DND-41 (cell line): ENCODE measurements at regions not wholly inside any gene's neighbourhood (a gene's known extent, or its start where the extent isn't known, plus 50 kb on each side); places are given as distances from the start of the nearest gene placed in this dataset.

Experiments used
- EZH2 ChIP-seq: IDR thresholded peaks from 3 replicates; pipeline ENCODE4 v1.6.1; 2012; ENCODE audit warnings: borderline replicate concordance, low read depth, mild to moderate bottlenecking, moderate library complexity, low read length, inconsistent platforms; ENCODE audit not compliant: severe bottlenecking
- TF ChIP-seq, protein P1 (sequence below): IDR thresholded peaks from 2 replicates; pipeline ENCODE4 v1.5.1; 2012; ENCODE audit warnings: borderline replicate concordance, low read length, moderate library complexity, mild to moderate bottlenecking; ENCODE audit not compliant: poor library complexity, severe bottlenecking; ENCODE audit errors: extremely low read depth

DNA sequence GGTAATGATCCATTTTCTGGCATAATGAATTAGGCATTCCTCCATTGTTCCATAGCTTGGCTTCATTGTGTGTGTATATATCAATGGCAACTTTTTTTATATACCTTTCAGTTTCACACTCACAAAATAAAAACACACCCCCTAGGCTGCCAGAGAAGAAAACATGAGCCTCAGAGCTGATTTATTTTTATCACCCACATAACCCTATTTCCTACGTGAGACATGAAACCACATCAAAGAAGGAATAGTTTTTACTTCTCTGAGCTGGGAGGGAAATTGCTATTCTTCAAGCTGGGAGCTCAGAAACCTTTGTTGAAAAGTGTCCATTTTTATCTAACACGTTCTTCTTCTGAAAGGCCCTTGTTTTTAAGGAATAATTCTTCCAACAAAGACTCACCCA is 126.7 kb upstream of the RAI2 start:
- TF ChIP-seq, protein P1, sequence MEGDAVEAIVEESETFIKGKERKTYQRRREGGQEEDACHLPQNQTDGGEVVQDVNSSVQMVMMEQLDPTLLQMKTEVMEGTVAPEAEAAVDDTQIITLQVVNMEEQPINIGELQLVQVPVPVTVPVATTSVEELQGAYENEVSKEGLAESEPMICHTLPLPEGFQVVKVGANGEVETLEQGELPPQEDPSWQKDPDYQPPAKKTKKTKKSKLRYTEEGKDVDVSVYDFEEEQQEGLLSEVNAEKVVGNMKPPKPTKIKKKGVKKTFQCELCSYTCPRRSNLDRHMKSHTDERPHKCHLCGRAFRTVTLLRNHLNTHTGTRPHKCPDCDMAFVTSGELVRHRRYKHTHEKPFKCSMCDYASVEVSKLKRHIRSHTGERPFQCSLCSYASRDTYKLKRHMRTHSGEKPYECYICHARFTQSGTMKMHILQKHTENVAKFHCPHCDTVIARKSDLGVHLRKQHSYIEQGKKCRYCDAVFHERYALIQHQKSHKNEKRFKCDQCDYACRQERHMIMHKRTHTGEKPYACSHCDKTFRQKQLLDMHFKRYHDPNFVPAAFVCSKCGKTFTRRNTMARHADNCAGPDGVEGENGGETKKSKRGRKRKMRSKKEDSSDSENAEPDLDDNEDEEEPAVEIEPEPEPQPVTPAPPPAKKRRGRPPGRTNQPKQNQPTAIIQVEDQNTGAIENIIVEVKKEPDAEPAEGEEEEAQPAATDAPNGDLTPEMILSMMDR: no peak
- no peak for TF ChIP-seq EZH2
